H1 (cell line): ENCODE measurements at regions not wholly inside any gene's neighbourhood (a gene's known extent, or its start where the extent isn't known, plus 50 kb on each side); places are given as distances from the start of the nearest gene placed in this dataset.

Experiments used
- CREB1 ChIP-seq: IDR thresholded peaks from 2 replicates; pipeline ENCODE4 v1.6.1; 2012; ENCODE audit warnings: inconsistent platforms
- GABPA ChIP-seq: IDR thresholded peaks from 2 replicates; pipeline ENCODE4 v1.6.1; 2011; ENCODE audit warnings: mild to moderate bottlenecking, low read length, moderate library complexity, borderline replicate concordance; ENCODE audit not compliant: insufficient read depth
- HDAC2 ChIP-seq, 2 experiments: fragments of 300-600 bp in 1 of 2; sonication (generic) in 1 of 2; IDR thresholded peaks; 2 replicates each; pipeline ENCODE4 v1.6.1; 2011 to 2012; ENCODE audit warnings: low read depth in 2 of 2, low read length in 2 of 2, mild to moderate bottlenecking in 2 of 2, moderate library complexity in 2 of 2, borderline replicate concordance in 1 of 2, inconsistent platforms in 1 of 2
- NRF1 ChIP-seq: IDR thresholded peaks from 2 replicates; pipeline ENCODE4 v1.6.1; 2011; ENCODE audit warnings: mild to moderate bottlenecking, low read depth, low read length, improper control_type of control experiment
- POLR2AphosphoS5 ChIP-seq: IDR thresholded peaks from 2 replicates; pipeline ENCODE4 v1.6.1; 2011; ENCODE audit warnings: low read depth, low read length
- SUZ12 ChIP-seq: fragments of 200-600 bp; sonication (generic); IDR thresholded peaks from 2 replicates; pipeline ENCODE4 v1.6.1; 2012; ENCODE audit warnings: mild to moderate bottlenecking, inconsistent platforms, low read length, moderate library complexity, mixed read lengths
- ZNF274 ChIP-seq: IDR thresholded peaks from 2 replicates; pipeline ENCODE4 v1.7.0; 2012; ENCODE audit warnings: low read length, borderline replicate concordance; ENCODE audit errors: extremely low read depth

- TF ChIP-seq POLR2AphosphoS5 (no peak), GABPA (no peak), HDAC2 (IDR thresholded peaks at IDR 0.05; ENCODE audit: borderline replicate concordance in 1 of 2, low read depth in 2 of 2, low read length in 2 of 2) (no peak), NRF1 (no peak), ZNF274 (no peak), SUZ12 (no peak), CREB1 (no peak)
Measured at GRCh38 chr18:44592639-44593038, 88.0 kb upstream of the SETBP1 start (continued).
